SK-N-SH (cell line): ENCODE measurements at regions not wholly inside any gene's neighbourhood (a gene's known extent, or its start where the extent isn't known, plus 50 kb on each side); places are given as distances from the start of the nearest gene placed in this dataset.

Experiments
- CTCF ChIA-PET: fragments of 300-600, 350-600 bp; formaldehyde crosslinking; extraction: SDS; loops from one replicate; lab custom pipeline; 2021; lab: Yijun Ruan, JAX
- POLR2A ChIA-PET: fragments of 350-600 bp; sonication (Branson Sonifier 250); formaldehyde crosslinking; extraction: SDS; loops from one replicate; lab custom pipeline; 2020; ENCODE audit warnings: antibody characterized with exemption, inconsistent platforms; lab: Yijun Ruan, JAX
- DNase-seq: peaks from one replicate; pipeline ENCODE4 v3.0.0; 2012
- H2AFZ ChIP-seq: fragments of 200-600 bp; sonication (generic); 2 replicates; pipeline ENCODE4 v1.8.1; 2016; ENCODE audit warnings: antibody characterized with exemption, mild to moderate bottlenecking, low read depth
- H3F3A ChIP-seq: fragments of 200-600 bp; sonication (generic); replicated peaks from 2 replicates; pipeline ENCODE3; 2016; ENCODE audit warnings: antibody characterized with exemption, mild to moderate bottlenecking; ENCODE audit not compliant: insufficient read depth
- H3K27ac ChIP-seq, 2 experiments: fragments of 200-500 bp in 1 of 2; fragments of 200-600 bp in 1 of 2; sonication (Bioruptor generic) in 1 of 2; sonication (generic), shearing (Covaris generic) in 1 of 2; 2 replicates each; pipeline versions ENCODE4 v1.5.1 to v1.6.1; 2014 to 2016; ENCODE audit warnings: low read depth in 2 of 2, inconsistent platforms in 1 of 2, low read length in 1 of 2, mild to moderate bottlenecking in 1 of 2, mixed read lengths in 1 of 2
- H3K27me3 ChIP-seq: fragments of 200-600 bp; sonication (generic), shearing (Covaris generic); 2 replicates; pipeline ENCODE4 v1.6.1; 2016; ENCODE audit warnings: mixed run types; ENCODE audit not compliant: insufficient read depth
- H3K36me3 ChIP-seq, 2 experiments: fragments of 200-500 bp in 1 of 2; fragments of 200-600 bp in 1 of 2; sonication (Bioruptor generic) in 1 of 2; sonication (generic) in 1 of 2; replicated peaks in 1 of 2; 2 replicates each; pipeline versions ENCODE3 to v1.5.1; 2014 to 2016; ENCODE audit warnings: low read length in 1 of 2, mild to moderate bottlenecking in 1 of 2; ENCODE audit not compliant: insufficient read depth in 2 of 2, control insufficient read depth in 1 of 2
- H3K4me1 ChIP-seq, 2 experiments: fragments of 200-500 bp in 1 of 2; fragments of 200-600 bp in 1 of 2; sonication (Bioruptor generic) in 1 of 2; sonication (generic), shearing (Covaris generic) in 1 of 2; 2 replicates each; pipeline versions ENCODE4 v1.5.1 to v1.6.1; 2014 to 2016; ENCODE audit warnings: low read depth in 1 of 2, low read length in 1 of 2, mixed run types in 1 of 2; ENCODE audit not compliant: insufficient read depth in 2 of 2, control insufficient read depth in 1 of 2
- H3K4me2 ChIP-seq: fragments of 200-600 bp; sonication (generic), shearing (Covaris generic); 2 replicates; pipeline ENCODE4 v1.6.1; 2017; ENCODE audit warnings: mixed run types
- H3K4me3 ChIP-seq, 2 experiments: fragments of 200-500 bp in 1 of 2; fragments of 200-600 bp in 1 of 2; sonication (Bioruptor generic) in 1 of 2; sonication (generic), shearing (Covaris generic) in 1 of 2; 2 replicates each; pipeline versions ENCODE4 v1.5.1 to v1.8.1; 2014 to 2016; ENCODE audit warnings: low read depth in 2 of 2, inconsistent platforms in 1 of 2, low read length in 1 of 2, mild to moderate bottlenecking in 1 of 2, mixed read lengths in 1 of 2, moderate library complexity in 1 of 2
- H3K79me2 ChIP-seq: fragments of 200-600 bp; sonication (generic); 2 replicates; pipeline ENCODE4 v1.8.1; 2017; ENCODE audit warnings: mild to moderate bottlenecking; ENCODE audit not compliant: insufficient read depth
- H3K9ac ChIP-seq: fragments of 200-600 bp; sonication (generic); 2 replicates; pipeline ENCODE4 v1.6.1; 2017; ENCODE audit warnings: mixed run types
- H3K9me2 ChIP-seq: fragments of 200-600 bp; sonication (generic); 2 replicates; pipeline ENCODE4 v1.6.1; 2017; ENCODE audit warnings: mixed run types
- H3K9me3 ChIP-seq: fragments of 200-600 bp; sonication (generic); 2 replicates; pipeline ENCODE4 v1.6.1; 2017; ENCODE audit warnings: mixed run types, mild to moderate bottlenecking, moderate library complexity
- H4K20me1 ChIP-seq: fragments of 200-600 bp; sonication (generic); 2 replicates; pipeline ENCODE4 v1.6.1; 2017; ENCODE audit warnings: mild to moderate bottlenecking, mixed run types; ENCODE audit not compliant: insufficient read depth
- CHD2 ChIP-seq: fragments of 150-350 bp; IDR thresholded peaks from 2 replicates; pipeline ENCODE4 v1.6.1; 2018; ENCODE audit warnings: low read length; ENCODE audit not compliant: partially characterized antibody
- EP300 ChIP-seq, 2 experiments: IDR thresholded peaks; 2 replicates each; pipeline versions ENCODE4 v1.4.0 to v1.6.1; 2012; ENCODE audit warnings: borderline replicate concordance in 1 of 2, low read depth in 1 of 2, low read length in 1 of 2
- EZH2phosphoT487 ChIP-seq: fragments of 200-600 bp; sonication (generic); IDR thresholded peaks from 2 replicates; pipeline ENCODE4 v1.6.1; 2017; ENCODE audit warnings: low read depth, mixed run types, mild to moderate bottlenecking, antibody characterized with exemption, moderate library complexity, borderline replicate concordance
- FOSL2 ChIP-seq: IDR thresholded peaks from 2 replicates; pipeline ENCODE4 v1.4.0; 2012; ENCODE audit warnings: low read depth, mild to moderate bottlenecking, moderate library complexity, borderline replicate concordance
- FOXM1 ChIP-seq: IDR thresholded peaks from 2 replicates; pipeline ENCODE4 v1.4.0; 2012; ENCODE audit warnings: low read depth, mild to moderate bottlenecking
- JUND ChIP-seq: IDR thresholded peaks from 2 replicates; pipeline ENCODE4 v1.4.0; 2012
- MXI1 ChIP-seq: IDR thresholded peaks from 2 replicates; pipeline ENCODE4 v1.6.1; 2012; ENCODE audit warnings: mild to moderate bottlenecking, low read depth, low read length, improper control_type of control experiment
- NFIC ChIP-seq: IDR thresholded peaks from 2 replicates; pipeline ENCODE4 v1.4.0; 2012; ENCODE audit warnings: borderline replicate concordance
- RAD21 ChIP-seq: IDR thresholded peaks from 2 replicates; pipeline ENCODE4 v1.6.1; 2012; ENCODE audit warnings: mild to moderate bottlenecking, low read length
- RCOR1 ChIP-seq: fragments of 150-350 bp; IDR thresholded peaks from 2 replicates; pipeline ENCODE4 v1.6.1; 2017; ENCODE audit warnings: antibody characterized with exemption, low read length
- RXRA ChIP-seq: IDR thresholded peaks from 2 replicates; pipeline ENCODE4 v1.4.0; 2012; ENCODE audit warnings: low read depth, mild to moderate bottlenecking, borderline replicate concordance
- TAF1 ChIP-seq: IDR thresholded peaks from 2 replicates; pipeline ENCODE4 v1.6.1; 2012; ENCODE audit warnings: low read depth, mild to moderate bottlenecking, low read length, moderate library complexity, borderline replicate concordance
- TCF12 ChIP-seq: IDR thresholded peaks from 2 replicates; pipeline ENCODE4 v1.4.0; 2012
- TEAD4 ChIP-seq: IDR thresholded peaks from 2 replicates; pipeline ENCODE4 v1.4.0; 2012; ENCODE audit warnings: mild to moderate bottlenecking, borderline replicate concordance; ENCODE audit not compliant: insufficient read depth
- ZBTB33 ChIP-seq: IDR thresholded peaks from 2 replicates; pipeline ENCODE4 v1.4.0; 2012; ENCODE audit warnings: low read depth, borderline replicate concordance
- whole genome bisulfite sequencing: methylation state at CpG from one replicate; pipeline ENCODE4 v1.1.6; 2017; ENCODE audit warnings: low lambda C conversion rate; 5-methylcytosine and 5-hydroxymethylcytosine counted together
- TF ChIP-seq, protein P1 (sequence below): IDR thresholded peaks from 2 replicates; pipeline ENCODE4 v1.4.0; 2012; ENCODE audit warnings: low read depth
- TF ChIP-seq, protein P2 (sequence below): IDR thresholded peaks from 2 replicates; pipeline ENCODE4 v1.4.0; 2012; ENCODE audit warnings: low read depth, borderline replicate concordance

GRCh38 chr1:4105300-4105880 is 205.3 kb upstream of the C1orf174 start (continued):
- no peak for TF ChIP-seq FOXM1
- no peak for TF ChIP-seq RAD21
- TF ChIP-seq, protein P1, sequence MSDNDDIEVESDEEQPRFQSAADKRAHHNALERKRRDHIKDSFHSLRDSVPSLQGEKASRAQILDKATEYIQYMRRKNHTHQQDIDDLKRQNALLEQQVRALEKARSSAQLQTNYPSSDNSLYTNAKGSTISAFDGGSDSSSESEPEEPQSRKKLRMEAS: no peak
- no peak for TF ChIP-seq TEAD4
- TF ChIP-seq, protein P2, sequence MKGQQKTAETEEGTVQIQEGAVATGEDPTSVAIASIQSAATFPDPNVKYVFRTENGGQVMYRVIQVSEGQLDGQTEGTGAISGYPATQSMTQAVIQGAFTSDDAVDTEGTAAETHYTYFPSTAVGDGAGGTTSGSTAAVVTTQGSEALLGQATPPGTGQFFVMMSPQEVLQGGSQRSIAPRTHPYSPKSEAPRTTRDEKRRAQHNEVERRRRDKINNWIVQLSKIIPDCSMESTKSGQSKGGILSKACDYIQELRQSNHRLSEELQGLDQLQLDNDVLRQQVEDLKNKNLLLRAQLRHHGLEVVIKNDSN: no peak
- no peak for TF ChIP-seq RCOR1
- TF ChIP-seq, all 33 proteins: peak for 0

DNA sequence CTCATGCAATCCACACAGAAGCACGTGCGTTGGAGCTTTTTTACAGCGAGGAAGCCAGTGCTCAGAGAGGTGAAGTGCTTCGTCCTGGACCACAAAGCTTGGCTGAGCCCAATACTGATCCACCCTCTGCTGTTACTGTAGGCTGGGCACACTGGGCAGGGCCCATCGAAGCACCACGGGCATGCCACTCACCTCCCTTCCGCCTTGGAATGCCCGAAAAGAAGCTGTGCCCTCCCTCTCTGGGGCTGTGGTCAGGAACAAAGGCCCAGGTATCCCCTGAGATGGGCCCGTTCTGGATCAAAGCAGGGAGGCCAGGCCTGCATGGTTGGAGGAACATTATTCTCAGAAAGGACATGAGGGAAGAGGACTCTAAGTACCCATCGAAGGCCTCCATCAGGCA is 206.7 kb upstream of the C1orf174 start:
- H3K9me3 ChIP-seq: no peaks in the 10 kb centered on the region
- CTCF ChIA-PET: no interaction called here
- POLR2A ChIA-PET: no interaction called here

More for the DNA sequence above, 206.7 kb upstream of the C1orf174 start:
- Histone ChIP-seq H3K9me2 (no peaks in the 10 kb centered on the region), H3K27me3 (no peaks in the 10 kb centered on the region), H3K79me2 (no peaks in the 10 kb centered on the region), H3K9ac (no peak overlapping the region), H3K36me3 (no peaks in the 10 kb centered on the region), H4K20me1 (no peaks in the 10 kb centered on the region), H3K4me3 (no peak overlapping the region), H3F3A (no peaks in the 10 kb centered on the region), H3K4me1 (no peaks in the 10 kb centered on the region; a peak in 1 of 4 replicates), H3K4me2 (no peak overlapping the region), H3K27ac (no peak overlapping the region), H2AFZ (no peak overlapping the region)
- TF ChIP-seq JUND (no peak), TCF12 (no peak), TAF1 (no peak), FOSL2 (no peak), EZH2phosphoT487 (no peak), CHD2 (no peak), ZBTB33 (no peak), EP300 (IDR thresholded peaks at IDR 0.05; ENCODE audit: borderline replicate concordance in 1 of 2, low read depth in 1 of 2, low read length in 1 of 2) (no peak), RXRA (no peak), NFIC (no peak), MXI1 (no peak)
- no peak for DNase-seq
- WGBS: 28% methylated on average over 5 of the region's 10 CpGs
